Astrocyte (in vitro differentiated cells and primary cell): ENCODE measurements at regions not wholly inside any gene's neighbourhood (a gene's known extent, or its start where the extent isn't known, plus 50 kb on each side); places are given as distances from the start of the nearest gene placed in this dataset.

Experiments used
- EZH2 ChIP-seq: IDR thresholded peaks from 2 replicates; pipeline ENCODE4 v1.6.1; 2012; ENCODE audit warnings: mild to moderate bottlenecking, low read length, inconsistent platforms; ENCODE audit not compliant: insufficient read depth
- TF ChIP-seq, protein P1 (sequence below): IDR thresholded peaks from 2 replicates; pipeline ENCODE4 v1.5.1; 2011; ENCODE audit warnings: low read depth, mild to moderate bottlenecking, inconsistent platforms, low read length, moderate library complexity; ENCODE audit not compliant: insufficient read depth

- TF ChIP-seq, protein P1, sequence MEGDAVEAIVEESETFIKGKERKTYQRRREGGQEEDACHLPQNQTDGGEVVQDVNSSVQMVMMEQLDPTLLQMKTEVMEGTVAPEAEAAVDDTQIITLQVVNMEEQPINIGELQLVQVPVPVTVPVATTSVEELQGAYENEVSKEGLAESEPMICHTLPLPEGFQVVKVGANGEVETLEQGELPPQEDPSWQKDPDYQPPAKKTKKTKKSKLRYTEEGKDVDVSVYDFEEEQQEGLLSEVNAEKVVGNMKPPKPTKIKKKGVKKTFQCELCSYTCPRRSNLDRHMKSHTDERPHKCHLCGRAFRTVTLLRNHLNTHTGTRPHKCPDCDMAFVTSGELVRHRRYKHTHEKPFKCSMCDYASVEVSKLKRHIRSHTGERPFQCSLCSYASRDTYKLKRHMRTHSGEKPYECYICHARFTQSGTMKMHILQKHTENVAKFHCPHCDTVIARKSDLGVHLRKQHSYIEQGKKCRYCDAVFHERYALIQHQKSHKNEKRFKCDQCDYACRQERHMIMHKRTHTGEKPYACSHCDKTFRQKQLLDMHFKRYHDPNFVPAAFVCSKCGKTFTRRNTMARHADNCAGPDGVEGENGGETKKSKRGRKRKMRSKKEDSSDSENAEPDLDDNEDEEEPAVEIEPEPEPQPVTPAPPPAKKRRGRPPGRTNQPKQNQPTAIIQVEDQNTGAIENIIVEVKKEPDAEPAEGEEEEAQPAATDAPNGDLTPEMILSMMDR = no peak
- TF ChIP-seq EZH2 = no peak
Measured at GRCh38 chr3:177294221-177294620, 96.9 kb upstream of the TBL1XR1 start.
